HUES6 (cell line): ENCODE measurements at regions not wholly inside any gene's neighbourhood (a gene's known extent, or its start where the extent isn't known, plus 50 kb on each side); places are given as distances from the start of the nearest gene placed in this dataset.
"Not testable (repeated sequence)": the region's sequence is repeated elsewhere in the genome, so short reads cannot be mapped to it uniquely, and the experiment has no call there.

Experiments used
- H3K27ac ChIP-seq: 2 replicates; pipeline ENCODE4 v1.7.0; 2013; ENCODE audit warnings: low read depth, mild to moderate bottlenecking, low read length, inconsistent platforms
- H3K27me3 ChIP-seq: 2 replicates; pipeline ENCODE4 v1.6.1; 2013; ENCODE audit warnings: low read length; ENCODE audit not compliant: control insufficient read depth, insufficient read depth
- H3K36me3 ChIP-seq: 2 replicates; pipeline ENCODE4 v1.6.1; 2013; ENCODE audit warnings: low read length; ENCODE audit not compliant: control insufficient read depth, insufficient read depth
- H3K4me1 ChIP-seq: 2 replicates; pipeline ENCODE4 v1.6.1; 2013; ENCODE audit warnings: low read length; ENCODE audit not compliant: control insufficient read depth, insufficient read depth
- H3K4me3 ChIP-seq: 2 replicates; pipeline ENCODE4 v1.5.1; 2013; ENCODE audit warnings: low read depth, low read length
- H3K9ac ChIP-seq: one replicate; pipeline ENCODE4 v1.6.1; 2013; ENCODE audit warnings: mild to moderate bottlenecking, low read length
- H3K9me3 ChIP-seq: 2 replicates; pipeline ENCODE4 v1.6.1; 2013; ENCODE audit warnings: low read depth, low read length; ENCODE audit not compliant: control insufficient read depth, insufficient read depth

DNA sequence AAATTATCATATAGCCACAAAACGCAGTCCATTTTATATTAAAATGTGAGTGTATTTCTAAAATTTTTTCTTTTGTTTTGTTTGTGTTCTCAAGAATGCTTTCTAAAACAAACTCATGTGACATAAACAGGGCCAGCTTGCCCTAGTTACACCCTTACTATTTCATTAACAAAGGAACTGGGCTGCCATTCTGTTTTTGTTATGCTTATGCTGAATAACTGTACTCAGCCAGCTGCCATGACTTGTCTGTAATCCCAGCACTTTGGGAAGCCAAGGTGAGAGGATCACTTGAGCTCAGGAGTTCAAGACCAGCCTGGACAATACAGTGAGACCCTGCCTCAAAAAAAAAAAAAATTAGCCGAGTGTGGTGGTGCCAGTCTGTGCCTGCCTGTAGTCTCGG lies 66.0 kb upstream of the TMED7 start:
- not testable (repeated sequence) for H3K27me3 ChIP-seq, H3K9ac ChIP-seq, H3K4me3 ChIP-seq, H3K27ac ChIP-seq, H3K9me3 ChIP-seq, H3K4me1 ChIP-seq, H3K36me3 ChIP-seq

GRCh38 chr5:115686738-115687074 lies 60.9 kb upstream of the TMED7 start:
- Histone ChIP-seq H3K4me3 (no peak overlapping the region), H3K27ac (no peak overlapping the region), H3K4me1 (peaks cover 11% of the 10 kb centered on the region; the same call in 1 of the 2 replicates), H3K36me3 (no peaks in the 10 kb centered on the region), H3K9me3 (no peaks in the 10 kb centered on the region), H3K27me3 (no peaks in the 10 kb centered on the region), H3K9ac (no peak overlapping the region)

DNA sequence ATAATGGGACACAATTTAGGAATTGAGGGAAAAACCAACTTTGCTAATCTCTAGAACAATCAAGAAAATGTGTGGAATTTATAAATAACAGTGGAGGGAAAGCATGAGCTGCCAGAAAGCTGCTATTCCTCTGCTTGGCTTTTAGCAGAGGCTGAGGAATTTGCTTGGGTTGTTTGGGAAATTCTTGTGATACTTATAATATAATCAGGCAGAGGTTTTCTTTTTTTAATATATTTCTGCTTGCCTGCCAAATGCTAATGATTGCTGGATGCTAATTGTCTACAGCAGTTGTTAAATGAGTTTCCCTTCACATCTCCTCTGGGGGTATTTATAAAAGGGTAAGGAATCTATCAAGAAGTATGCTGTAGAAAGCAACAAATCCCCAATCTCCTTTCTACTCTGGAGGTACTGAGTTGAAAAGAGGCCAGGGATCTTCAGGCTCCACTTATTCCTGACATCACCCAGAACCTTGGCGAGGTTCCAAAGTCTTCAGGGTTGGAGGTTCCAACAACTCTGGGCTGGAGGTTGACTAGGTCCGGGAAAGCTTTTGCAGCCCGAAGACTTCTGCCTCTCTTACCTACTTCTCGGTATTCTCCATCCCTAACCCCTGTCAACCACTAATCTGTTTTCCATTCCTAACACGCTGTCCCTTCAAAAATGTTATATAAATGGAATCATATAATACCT lies 60.4 kb upstream of the TMED7 start:
- peaks cover 11% of the 10 kb centered on the region; the same call in 1 of the 2 replicates for H3K4me1 ChIP-seq
- H3K4me3 ChIP-seq = no peak overlapping the region
- H3K9me3 ChIP-seq = no peaks in the 10 kb centered on the region
- H3K36me3 ChIP-seq = no peaks in the 10 kb centered on the region
- H3K27me3 ChIP-seq = no peaks in the 10 kb centered on the region
- no peak overlapping the region for H3K9ac ChIP-seq
- no peak overlapping the region for H3K27ac ChIP-seq

DNA sequence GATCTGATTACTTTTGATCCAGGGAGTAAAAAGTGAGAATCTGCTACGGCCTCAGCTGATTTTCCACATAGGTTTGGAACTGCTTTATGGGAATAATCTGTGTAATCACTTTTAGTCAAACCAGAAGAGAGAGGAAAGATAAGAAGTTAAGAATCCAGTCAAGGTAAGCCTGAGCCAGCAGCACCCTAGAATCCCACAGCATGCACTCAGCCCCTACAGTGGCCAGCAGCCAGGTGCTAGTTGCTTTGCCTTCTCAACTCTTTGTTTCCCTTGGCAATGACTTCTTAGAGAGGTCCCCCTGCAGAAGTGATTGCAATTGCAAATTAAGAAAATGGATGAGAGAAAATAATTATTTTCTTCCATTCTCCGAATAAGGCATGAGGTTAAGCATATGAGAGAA lies 59.7 kb upstream of the TMED7 start:
- Histone ChIP-seq H3K4me1 (peaks cover 11% of the 10 kb centered on the region; the same call in 1 of the 2 replicates), H3K36me3 (no peaks in the 10 kb centered on the region), H3K27ac (no peak overlapping the region; the same call in 1 of the 2 replicates), H3K9ac (no peak overlapping the region), H3K4me3 (no peak overlapping the region), H3K9me3 (no peaks in the 10 kb centered on the region), H3K27me3 (no peaks in the 10 kb centered on the region)

DNA sequence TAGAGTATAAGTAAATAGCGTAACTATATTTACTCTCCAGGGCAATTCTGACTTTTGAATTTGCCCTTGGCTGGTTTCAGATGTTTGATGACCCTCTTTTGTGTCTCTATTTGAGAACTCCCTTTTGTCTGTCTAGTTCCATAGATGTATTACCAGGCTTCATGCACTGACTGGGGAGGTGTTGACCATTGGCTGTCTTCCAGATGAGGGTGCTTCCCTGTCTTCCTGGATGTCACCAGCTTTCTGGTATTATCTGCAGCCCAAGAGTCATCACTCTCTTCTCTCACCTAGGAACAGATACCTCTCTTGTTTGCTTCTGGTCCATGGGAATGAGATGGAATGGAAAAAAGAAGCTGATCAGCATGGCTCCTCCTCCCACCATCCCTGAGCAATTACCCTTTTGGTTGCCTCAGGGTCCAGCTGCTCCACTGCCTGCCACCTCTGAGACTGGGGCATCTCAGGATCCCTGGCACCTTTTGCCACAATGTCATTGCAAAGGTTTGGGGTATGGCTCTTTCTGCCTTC lies 58.7 kb upstream of the TMED7 start:
- Histone ChIP-seq H3K36me3 (no peaks in the 10 kb centered on the region), H3K4me3 (no peak overlapping the region), H3K27ac (no peak overlapping the region), H3K27me3 (no peaks in the 10 kb centered on the region), H3K9ac (no peak overlapping the region), H3K4me1 (peaks cover 11% of the 10 kb centered on the region; the same call in 1 of the 2 replicates), H3K9me3 (no peaks in the 10 kb centered on the region)

DNA sequence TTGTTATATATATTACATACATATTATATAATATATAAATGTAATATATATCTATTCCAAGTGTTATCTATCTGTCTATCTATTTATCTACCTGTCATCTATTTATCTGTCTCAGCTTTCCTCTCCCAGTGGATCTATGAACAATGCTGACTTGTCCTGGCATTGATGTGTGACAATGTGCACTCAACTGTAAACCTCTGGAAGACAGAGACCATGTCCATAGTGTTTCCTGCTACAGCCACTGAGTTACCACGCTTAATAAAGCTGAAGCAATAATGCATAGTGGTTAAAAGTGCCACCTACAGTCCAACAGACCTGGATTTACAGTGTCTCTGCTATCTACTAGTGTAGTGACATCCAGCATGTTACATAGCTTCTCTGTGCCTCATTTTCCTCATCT lies 57.2 kb upstream of the TMED7 start:
- Histone ChIP-seq H3K36me3 (no peaks in the 10 kb centered on the region), H3K4me1 (peaks cover 11% of the 10 kb centered on the region; the same call in 1 of the 2 replicates), H3K27ac (no peak overlapping the region), H3K4me3 (no peak overlapping the region), H3K27me3 (no peaks in the 10 kb centered on the region), H3K9ac (no peak overlapping the region), H3K9me3 (no peaks in the 10 kb centered on the region)
